SK-N-SH (cell line): ENCODE measurements at regions not wholly inside any gene's neighbourhood (a gene's known extent, or its start where the extent isn't known, plus 50 kb on each side); places are given as distances from the start of the nearest gene placed in this dataset.
A peak's percentile ranks its signal among the peaks of the same experiment; 100 is the strongest.

Experiments used
- CTCF ChIA-PET: fragments of 300-600, 350-600 bp; formaldehyde crosslinking; extraction: SDS; loops from one replicate; lab custom pipeline; 2021; lab: Yijun Ruan, JAX
- POLR2A ChIA-PET: fragments of 350-600 bp; sonication (Branson Sonifier 250); formaldehyde crosslinking; extraction: SDS; loops from one replicate; lab custom pipeline; 2020; ENCODE audit warnings: antibody characterized with exemption, inconsistent platforms; lab: Yijun Ruan, JAX
- DNase-seq: peaks from one replicate; pipeline ENCODE4 v3.0.0; 2012
- H2AFZ ChIP-seq: fragments of 200-600 bp; sonication (generic); 2 replicates; pipeline ENCODE4 v1.8.1; 2016; ENCODE audit warnings: antibody characterized with exemption, mild to moderate bottlenecking, low read depth
- H3F3A ChIP-seq: fragments of 200-600 bp; sonication (generic); replicated peaks from 2 replicates; pipeline ENCODE3; 2016; ENCODE audit warnings: antibody characterized with exemption, mild to moderate bottlenecking; ENCODE audit not compliant: insufficient read depth
- H3K27ac ChIP-seq, 2 experiments: fragments of 200-500 bp in 1 of 2; fragments of 200-600 bp in 1 of 2; sonication (Bioruptor generic) in 1 of 2; sonication (generic), shearing (Covaris generic) in 1 of 2; 2 replicates each; pipeline versions ENCODE4 v1.5.1 to v1.6.1; 2014 to 2016; ENCODE audit warnings: low read depth in 2 of 2, inconsistent platforms in 1 of 2, low read length in 1 of 2, mild to moderate bottlenecking in 1 of 2, mixed read lengths in 1 of 2
- H3K27me3 ChIP-seq: fragments of 200-600 bp; sonication (generic), shearing (Covaris generic); 2 replicates; pipeline ENCODE4 v1.6.1; 2016; ENCODE audit warnings: mixed run types; ENCODE audit not compliant: insufficient read depth
- H3K36me3 ChIP-seq, 2 experiments: fragments of 200-500 bp in 1 of 2; fragments of 200-600 bp in 1 of 2; sonication (Bioruptor generic) in 1 of 2; sonication (generic) in 1 of 2; replicated peaks in 1 of 2; 2 replicates each; pipeline versions ENCODE3 to v1.5.1; 2014 to 2016; ENCODE audit warnings: low read length in 1 of 2, mild to moderate bottlenecking in 1 of 2; ENCODE audit not compliant: insufficient read depth in 2 of 2, control insufficient read depth in 1 of 2
- H3K4me1 ChIP-seq, 2 experiments: fragments of 200-500 bp in 1 of 2; fragments of 200-600 bp in 1 of 2; sonication (Bioruptor generic) in 1 of 2; sonication (generic), shearing (Covaris generic) in 1 of 2; 2 replicates each; pipeline versions ENCODE4 v1.5.1 to v1.6.1; 2014 to 2016; ENCODE audit warnings: low read depth in 1 of 2, low read length in 1 of 2, mixed run types in 1 of 2; ENCODE audit not compliant: insufficient read depth in 2 of 2, control insufficient read depth in 1 of 2
- H3K4me2 ChIP-seq: fragments of 200-600 bp; sonication (generic), shearing (Covaris generic); 2 replicates; pipeline ENCODE4 v1.6.1; 2017; ENCODE audit warnings: mixed run types
- H3K4me3 ChIP-seq, 2 experiments: fragments of 200-500 bp in 1 of 2; fragments of 200-600 bp in 1 of 2; sonication (Bioruptor generic) in 1 of 2; sonication (generic), shearing (Covaris generic) in 1 of 2; 2 replicates each; pipeline versions ENCODE4 v1.5.1 to v1.8.1; 2014 to 2016; ENCODE audit warnings: low read depth in 2 of 2, inconsistent platforms in 1 of 2, low read length in 1 of 2, mild to moderate bottlenecking in 1 of 2, mixed read lengths in 1 of 2, moderate library complexity in 1 of 2
- H3K79me2 ChIP-seq: fragments of 200-600 bp; sonication (generic); 2 replicates; pipeline ENCODE4 v1.8.1; 2017; ENCODE audit warnings: mild to moderate bottlenecking; ENCODE audit not compliant: insufficient read depth
- H3K9ac ChIP-seq: fragments of 200-600 bp; sonication (generic); 2 replicates; pipeline ENCODE4 v1.6.1; 2017; ENCODE audit warnings: mixed run types
- H3K9me2 ChIP-seq: fragments of 200-600 bp; sonication (generic); 2 replicates; pipeline ENCODE4 v1.6.1; 2017; ENCODE audit warnings: mixed run types
- H3K9me3 ChIP-seq: fragments of 200-600 bp; sonication (generic); 2 replicates; pipeline ENCODE4 v1.6.1; 2017; ENCODE audit warnings: mixed run types, mild to moderate bottlenecking, moderate library complexity
- H4K20me1 ChIP-seq: fragments of 200-600 bp; sonication (generic); 2 replicates; pipeline ENCODE4 v1.6.1; 2017; ENCODE audit warnings: mild to moderate bottlenecking, mixed run types; ENCODE audit not compliant: insufficient read depth
- CHD2 ChIP-seq: fragments of 150-350 bp; IDR thresholded peaks from 2 replicates; pipeline ENCODE4 v1.6.1; 2018; ENCODE audit warnings: low read length; ENCODE audit not compliant: partially characterized antibody
- CTCF ChIP-seq: fragments of 200-600 bp; sonication (generic); IDR thresholded peaks from 2 replicates; pipeline ENCODE4 v1.6.1; 2017; ENCODE audit warnings: antibody characterized with exemption, mild to moderate bottlenecking, moderate library complexity
- EP300 ChIP-seq, 2 experiments: IDR thresholded peaks; 2 replicates each; pipeline versions ENCODE4 v1.4.0 to v1.6.1; 2012; ENCODE audit warnings: borderline replicate concordance in 1 of 2, low read depth in 1 of 2, low read length in 1 of 2
- FOXJ3 ChIP-seq: sonication (generic); formaldehyde crosslinking; IDR thresholded peaks from 2 replicates; pipeline ENCODE4 v1.5.1; 2020; ENCODE audit warnings: mild to moderate bottlenecking, missing genetic modification reagents
- GATA2 ChIP-seq: sonication (generic); formaldehyde crosslinking; IDR thresholded peaks from 2 replicates; pipeline ENCODE4 v1.5.0; 2020; ENCODE audit warnings: mild to moderate bottlenecking, missing genetic modification reagents
- IRF3 ChIP-seq: fragments of 150-350 bp; IDR thresholded peaks from 2 replicates; pipeline ENCODE4 v1.6.1; 2016; ENCODE audit warnings: mild to moderate bottlenecking, low read depth, low read length
- JUND ChIP-seq: IDR thresholded peaks from 2 replicates; pipeline ENCODE4 v1.4.0; 2012
- MAX ChIP-seq: IDR thresholded peaks from 2 replicates; pipeline ENCODE4 v1.4.0; 2012; ENCODE audit warnings: low read depth
- MEF2A ChIP-seq: IDR thresholded peaks from 2 replicates; pipeline ENCODE4 v1.4.0; 2012; ENCODE audit warnings: low read depth, borderline replicate concordance
- MXI1 ChIP-seq: IDR thresholded peaks from 2 replicates; pipeline ENCODE4 v1.6.1; 2012; ENCODE audit warnings: mild to moderate bottlenecking, low read depth, low read length, improper control_type of control experiment
- NFIC ChIP-seq: IDR thresholded peaks from 2 replicates; pipeline ENCODE4 v1.4.0; 2012; ENCODE audit warnings: borderline replicate concordance
- POLR2AphosphoS5 ChIP-seq: IDR thresholded peaks from 2 replicates; pipeline ENCODE4 v1.6.1; 2012; ENCODE audit warnings: low read depth, low read length
- RCOR1 ChIP-seq: fragments of 150-350 bp; IDR thresholded peaks from 2 replicates; pipeline ENCODE4 v1.6.1; 2017; ENCODE audit warnings: antibody characterized with exemption, low read length
- RFX5 ChIP-seq: IDR thresholded peaks from 2 replicates; pipeline ENCODE4 v1.6.1; 2012; ENCODE audit warnings: mild to moderate bottlenecking, improper control_type of control experiment, low read length
- RXRA ChIP-seq: IDR thresholded peaks from 2 replicates; pipeline ENCODE4 v1.4.0; 2012; ENCODE audit warnings: low read depth, mild to moderate bottlenecking, borderline replicate concordance
- SIN3A ChIP-seq: IDR thresholded peaks from 2 replicates; pipeline ENCODE4 v1.6.1; 2012; ENCODE audit warnings: low read depth, mild to moderate bottlenecking, low read length, moderate library complexity, borderline replicate concordance
- TEAD4 ChIP-seq: IDR thresholded peaks from 2 replicates; pipeline ENCODE4 v1.4.0; 2012; ENCODE audit warnings: mild to moderate bottlenecking, borderline replicate concordance; ENCODE audit not compliant: insufficient read depth
- USF1 ChIP-seq: IDR thresholded peaks from 2 replicates; pipeline ENCODE4 v1.4.0; 2012; ENCODE audit warnings: low read depth, borderline replicate concordance
- YY1 ChIP-seq: IDR thresholded peaks from 2 replicates; pipeline ENCODE4 v1.4.0; 2012; ENCODE audit warnings: low read depth, mild to moderate bottlenecking
- WGBS: methylation state at CpG from one replicate; pipeline ENCODE4 v1.1.6; 2017; ENCODE audit warnings: low lambda C conversion rate; 5-methylcytosine and 5-hydroxymethylcytosine counted together

- TF ChIP-seq EP300 (IDR thresholded peaks at IDR 0.05; ENCODE audit: borderline replicate concordance in 1 of 2, low read depth in 1 of 2, low read length in 1 of 2): peak in 1 of 2 experiments; percentile 92; a peak in 2 of 4 replicates
Measured at GRCh38 chr13:50596776-50597203, 246.7 kb downstream of the DLEU7 start (continued).

- H2AFZ ChIP-seq: no peak overlapping the region
- peaks cover 5% of the 10 kb centered on the region for H3F3A ChIP-seq
- CTCF ChIA-PET: interaction anchor here (1.1 kb wide), 1 partner anchor 15 kb away, joined by 3 read pairs; no protein-coding TSS in a partner anchor
- H4K20me1 ChIP-seq: no peaks in the 10 kb centered on the region
- H3K4me3 ChIP-seq: no peak overlapping the region
- no peak for TF ChIP-seq POLR2AphosphoS5
- no peak for TF ChIP-seq CHD2
- TF ChIP-seq USF1: no peak
- TF ChIP-seq MXI1: no peak
- no peak for TF ChIP-seq RCOR1
- no peak for TF ChIP-seq TEAD4
- TF ChIP-seq SIN3A: no peak
- TF ChIP-seq IRF3: no peak
- no peak for TF ChIP-seq RFX5
- no peak for TF ChIP-seq FOXJ3 (CRISPR knock-in tag)
- no peak for TF ChIP-seq CTCF
- TF ChIP-seq MEF2A: no peak
- no peak for TF ChIP-seq JUND
- no peak for TF ChIP-seq NFIC
- no peak for TF ChIP-seq YY1
- TF ChIP-seq RXRA: no peak
- TF ChIP-seq MAX: no peak
- TF ChIP-seq GATA2: no peak; the same call in 1 of the 2 replicates
- POLR2A ChIA-PET: no interaction called here
- 58% methylated on average over 3 of the region's 3 CpGs for WGBS
- no peaks in the 10 kb centered on the region for H3K27me3 ChIP-seq
- H3K9ac ChIP-seq: no peak overlapping the region
- no peaks in the 10 kb centered on the region for H3K9me3 ChIP-seq
- peaks cover 0 to 2% of the 10 kb centered on the region in 2 experiments for H3K36me3 ChIP-seq
- H3K4me2 ChIP-seq: no peak overlapping the region
- DNase-seq: no peak
- H3K27ac ChIP-seq: no peak overlapping the region
- no peaks in the 10 kb centered on the region for H3K9me2 ChIP-seq
- no peaks in the 10 kb centered on the region for H3K79me2 ChIP-seq
- peaks cover under 1 to 19% of the 10 kb centered on the region in 2 experiments; a peak in 2 of 4 replicates for H3K4me1 ChIP-seq
Measured at GRCh38 chr13:50598338-50598737, 245.2 kb downstream of the DLEU7 start.
